Panc1 (cell line): ENCODE measurements at regions not wholly inside any gene's neighbourhood (a gene's known extent, or its start where the extent isn't known, plus 50 kb on each side); places are given as distances from the start of the nearest gene placed in this dataset.

Source experiments
- ATAC-seq: fragments of 200-7000 bp; cut with Tn5 transposase; 2 replicates; pipeline ENCODE4 v1.9.1; 2020; ENCODE audit warnings: mild to moderate bottlenecking, moderate library complexity
- BruUV-seq: library from RNA; stranded (reverse); fragments of 400-500 nt; replicated peaks from 2 replicates; lab custom pipeline; 2021; lab: Mats Ljungman, UMichigan
- CTCF ChIA-PET: fragments of 300-600 bp; sonication (Branson Sonifier 250); formaldehyde crosslinking; loops from one replicate; lab custom pipeline; 2022; ENCODE audit warnings: antibody characterized with exemption; lab: Charles Lee
- POLR2A ChIA-PET: fragments of 300-600 bp; sonication (Branson Sonifier 250); formaldehyde crosslinking; loops from one replicate; lab custom pipeline; 2022; ENCODE audit warnings: antibody characterized with exemption; lab: Charles Lee
- DNase-seq: peaks from one replicate; pipeline ENCODE4 v3.0.0-alpha.2; 2010; ENCODE audit warnings: low read depth, low spot score
- H3K27ac ChIP-seq: 2 replicates; pipeline ENCODE4 v1.5.1; 2011; ENCODE audit warnings: mild to moderate bottlenecking, low read length, inconsistent platforms
- H3K27me3 ChIP-seq: fragments of 200-500 bp; sonication (Bioruptor generic); 2 replicates; pipeline ENCODE4 v1.6.0; 2014; ENCODE audit warnings: low read length, inconsistent platforms; ENCODE audit not compliant: control insufficient read depth, insufficient read depth
- H3K36me3 ChIP-seq: fragments of 200-500 bp; sonication (Bioruptor generic); 2 replicates; pipeline ENCODE4 v1.5.1; 2014; ENCODE audit warnings: inconsistent platforms, mild to moderate bottlenecking, low read length, moderate library complexity; ENCODE audit not compliant: control insufficient read depth, insufficient read depth
- H3K4me1 ChIP-seq: 2 replicates; pipeline ENCODE4 v1.5.1; 2011; ENCODE audit warnings: inconsistent platforms, mild to moderate bottlenecking, low read length, moderate library complexity; ENCODE audit not compliant: control insufficient read depth, insufficient read depth
- H3K4me3 ChIP-seq, 2 experiments: 2 replicates each; pipeline ENCODE4 v1.5.1; 2011 to 2012; ENCODE audit warnings: low read depth in 2 of 2, low read length in 2 of 2, mild to moderate bottlenecking in 2 of 2, inconsistent platforms in 1 of 2, moderate library complexity in 1 of 2
- H3K9me3 ChIP-seq: fragments of 200-500 bp; sonication (Bioruptor generic); 2 replicates; pipeline ENCODE4 v1.5.1; 2014; ENCODE audit warnings: low read depth, mild to moderate bottlenecking, inconsistent platforms, low read length, moderate library complexity; ENCODE audit not compliant: control insufficient read depth, insufficient read depth
- CTCF ChIP-seq: fragments of 450-650 bp; IDR thresholded peaks from 2 replicates; pipeline ENCODE4 v1.5.1; 2017; ENCODE audit warnings: mild to moderate bottlenecking
- POLR2AphosphoS5 ChIP-seq: IDR thresholded peaks from 2 replicates; pipeline ENCODE4 v1.6.1; 2012; ENCODE audit warnings: mild to moderate bottlenecking, low read depth, low read length, moderate library complexity
- REST ChIP-seq, 2 experiments: IDR thresholded peaks; 2 replicates each; pipeline ENCODE4 v1.6.1; 2011 to 2012; ENCODE audit warnings: low read depth in 2 of 2, control low read depth in 1 of 2, low read length in 1 of 2, mild to moderate bottlenecking in 1 of 2, moderate library complexity in 1 of 2; ENCODE audit not compliant: insufficient read depth in 1 of 2
- SIN3A ChIP-seq: IDR thresholded peaks from 2 replicates; pipeline ENCODE4 v1.6.1; 2012; ENCODE audit warnings: low read depth, mild to moderate bottlenecking, low read length, moderate library complexity, borderline replicate concordance; ENCODE audit not compliant: insufficient read depth
- TCF7L2 ChIP-seq: IDR thresholded peaks from 2 replicates; pipeline ENCODE4 v1.6.1; 2011; ENCODE audit warnings: mild to moderate bottlenecking, low read depth, low read length, inconsistent platforms
- in situ Hi-C: cut with HindIII; loops from 2 replicates; pipeline ENCODE4 v1.10.0; 2016; ENCODE audit warnings: low sequenced_read_pairs, low pct_unique_long_range_greater_than_20kb
- intact Hi-C: fragments of 100-400 bp; cut with micrococcal nuclease; formaldehyde crosslinking; loops from one replicate; pipeline ENCODE4 v1.10.0; 2022; ENCODE audit not compliant: unreplicated experiment

- POLR2A ChIA-PET: no interaction called here
- Histone ChIP-seq H3K27ac (no peak overlapping the region), H3K4me1 (no peaks in the 10 kb centered on the region), H3K9me3 (no peaks in the 10 kb centered on the region), H3K36me3 (no peaks in the 10 kb centered on the region), H3K4me3 (no peak overlapping the region), H3K27me3 (no peaks in the 10 kb centered on the region)
- TF ChIP-seq POLR2AphosphoS5: no peak
- no peak for TF ChIP-seq TCF7L2
- no peak for TF ChIP-seq SIN3A
- no peak for TF ChIP-seq CTCF
- TF ChIP-seq REST (IDR thresholded peaks at IDR 0.05; ENCODE audit: insufficient read depth in 1 of 2, low read depth in 2 of 2, low read length in 1 of 2): no peak
- intact Hi-C loops: no loop called here
- DNase-seq: no peak
- CTCF ChIA-PET: no interaction called here
- no TSS peak for BruUV-seq
- no peak for ATAC-seq
- in situ Hi-C loops: no loop called here
Observed at GRCh38 chr12:41681898-41682297, 462.8 kb downstream of the GXYLT1 start.

GRCh38 chr12:41680155-41680554 is 464.5 kb downstream of the GXYLT1 start:
- BruUV-seq: no TSS peak

More at GRCh38 chr12:41680155-41680554, 464.5 kb downstream of the GXYLT1 start:
- no peak for DNase-seq
- POLR2A ChIA-PET: no interaction called here
- Histone ChIP-seq H3K27ac (no peak overlapping the region), H3K9me3 (no peaks in the 10 kb centered on the region), H3K4me3 (no peak overlapping the region), H3K4me1 (no peaks in the 10 kb centered on the region), H3K36me3 (no peaks in the 10 kb centered on the region), H3K27me3 (no peaks in the 10 kb centered on the region)
- in situ Hi-C loops: no loop called here
- no peak for TF ChIP-seq TCF7L2
- no peak for TF ChIP-seq POLR2AphosphoS5
- TF ChIP-seq SIN3A: no peak
- no peak for TF ChIP-seq REST (IDR thresholded peaks at IDR 0.05; ENCODE audit: insufficient read depth in 1 of 2, low read depth in 2 of 2, low read length in 1 of 2)
- no peak for TF ChIP-seq CTCF
- CTCF ChIA-PET: no interaction called here
- ATAC-seq: no peak
- intact Hi-C loops: no loop called here
